Activated CD8-positive, alpha-beta memory T cell treated with anti-CD3 and anti-CD28 coated beads for 1 hour (primary cell): ENCODE measurements at regions not wholly inside any gene's neighbourhood (a gene's known extent, or its start where the extent isn't known, plus 50 kb on each side); places are given as distances from the start of the nearest gene placed in this dataset.

Experiments
- DNase-seq, 2 donors: peaks; one replicate each; pipeline ENCODE4 v3.0.0-alpha.2; 2020; ENCODE audit warnings: low read depth in 1 of 2; ENCODE audit errors: extremely low read depth in 1 of 2

GRCh38 chr2:128399690-128400291 lies 81.1 kb upstream of the HS6ST1 start:
- DNase-seq: no peak

GRCh38 chr2:128401680-128402079 lies 83.0 kb upstream of the HS6ST1 start:
- DNase-seq: no peak

- no peak for DNase-seq
Measured at GRCh38 chr2:128402911-128403670, 84.4 kb upstream of the HS6ST1 start.

- no peak for DNase-seq
Measured at GRCh38 chr2:128403814-128404708, 85.4 kb upstream of the HS6ST1 start.

GRCh38 chr2:128404709-128405466 lies 86.2 kb upstream of the HS6ST1 start:
- no peak for DNase-seq

GRCh38 chr2:128405467-128405900 lies 86.8 kb upstream of the HS6ST1 start:
- DNase-seq: no peak

- no peak for DNase-seq
Measured at GRCh38 chr2:128405981-128406613, 87.4 kb upstream of the HS6ST1 start.

GRCh38 chr2:128406736-128407554 lies 88.3 kb upstream of the HS6ST1 start:
- DNase-seq: no peak

- DNase-seq: no peak
Measured at GRCh38 chr2:128408349-128409305, 90.0 kb upstream of the HS6ST1 start.

GRCh38 chr2:128409326-128410034 lies 90.8 kb upstream of the HS6ST1 start:
- no peak for DNase-seq

GRCh38 chr2:128410035-128410757 lies 91.5 kb upstream of the HS6ST1 start:
- DNase-seq: no peak

GRCh38 chr2:128410758-128411215 lies 92.1 kb upstream of the HS6ST1 start:
- DNase-seq: no peak

GRCh38 chr2:128411431-128411830 lies 92.8 kb upstream of the HS6ST1 start:
- no peak for DNase-seq

GRCh38 chr2:128412181-128412871 lies 93.7 kb upstream of the HS6ST1 start:
- DNase-seq: no peak

GRCh38 chr2:128413014-128413717 lies 94.5 kb upstream of the HS6ST1 start:
- DNase-seq: no peak
